ENCODE measurements at regions not wholly inside any gene's neighbourhood (a gene's known extent, or its start where the extent isn't known, plus 50 kb on each side); places are given as distances from the start of the nearest gene placed in this dataset.

DNA sequence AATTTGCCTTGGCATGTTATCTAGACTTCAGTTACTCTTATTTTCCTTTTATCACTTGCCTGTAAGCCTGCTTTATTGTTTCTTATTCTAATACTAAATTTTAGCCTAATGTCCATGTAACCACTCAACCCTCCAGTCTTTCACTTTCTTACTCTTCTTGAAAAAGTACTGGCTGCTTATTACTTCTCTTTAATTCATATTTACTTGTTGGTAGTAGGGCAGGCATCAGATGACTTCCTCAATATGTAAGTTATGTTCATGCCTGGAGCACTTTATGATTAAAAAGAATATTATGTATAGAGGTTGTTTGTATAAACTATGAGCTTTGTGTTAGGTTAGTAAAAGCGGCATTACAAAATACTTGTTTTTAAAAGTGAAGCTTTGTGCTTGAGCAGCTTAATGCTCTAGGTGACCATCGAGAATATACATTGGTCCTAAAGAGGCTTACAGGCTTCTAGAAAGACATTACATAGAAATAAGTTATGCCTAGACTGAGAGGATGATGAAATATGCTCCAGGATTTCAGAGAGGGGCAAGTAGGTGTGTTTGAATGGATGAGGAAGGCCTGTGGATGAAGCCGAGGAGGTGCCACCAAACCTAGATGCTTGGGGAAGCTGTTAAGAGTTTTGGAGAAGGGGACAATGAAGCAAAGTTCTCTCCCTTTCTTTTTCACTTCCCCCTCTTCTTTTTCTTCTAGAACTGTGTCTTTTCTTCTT is 207.1 kb upstream of the HDAC9 start:
- Histone ChIP-seq H3K79me2 (ENCODE audit: insufficient read depth, low read length) (no peaks in the 10 kb centered on the region), H3K27me3 (ENCODE audit: control insufficient read depth in 1 of 2, insufficient read depth in 2 of 2, low read length in 2 of 2) (no peaks in the 10 kb centered on the region), H3K4me2 (ENCODE audit: low read depth, low read length) (no peak overlapping the region), H3K27ac (ENCODE audit: extremely low read length, insufficient read depth, low read length) (no peak overlapping the region), H3K4me1 (ENCODE audit: insufficient read depth, low read length) (no peaks in the 10 kb centered on the region), H2AFZ (ENCODE audit: low read length) (no peak overlapping the region), H3K36me3 (replicated peaks in 1 of 2; ENCODE audit: control insufficient read depth in 1 of 2, insufficient read depth in 2 of 2, low read length in 2 of 2) (no peaks in the 10 kb centered on the region), H4K20me1 (ENCODE audit: insufficient read depth, low read length) (no peaks in the 10 kb centered on the region), H3K9ac (ENCODE audit: insufficient read depth, low read depth, low read length) (no peak overlapping the region), H3K4me3 (replicated peaks in 1 of 3; ENCODE audit: insufficient read depth in 1 of 3, low read depth in 2 of 3, low read length in 3 of 3) (no peak overlapping the region), H3K9me3 (ENCODE audit: low read length) (no peaks in the 10 kb centered on the region)
- in situ Hi-C loops (cut with HindIII; ENCODE audit: extremely low pct_ligation_motif_present, low pct_unique_long_range_greater_than_20kb) (no loop called here), intact Hi-C loops (cut with micrococcal nuclease; ENCODE audit: unreplicated experiment) (no loop called here)
- DNase-seq (ENCODE audit: low spot score) (no peak), ATAC-seq (no peak), FAIRE-seq (no peak)
- WGBS (ENCODE audit: low lambda C conversion rate): 0% methylated on average over 3 of the region's 3 CpGs
- CTCF ChIA-PET (ENCODE audit: low intra/inter-chr PET ratio, low total read pairs): no interaction called here
- TF ChIP-seq RFX3 (CRISPR knock-in tag; IDR thresholded peaks at IDR 0.05): no peak
- no peak for TF ChIP-seq SIN3A (IDR thresholded peaks at IDR 0.05; ENCODE audit: borderline replicate concordance, low read depth, low read length)
- POLR2A ChIA-PET: no interaction called here
- BruUV-seq (replicated peaks): no TSS peak

DNA sequence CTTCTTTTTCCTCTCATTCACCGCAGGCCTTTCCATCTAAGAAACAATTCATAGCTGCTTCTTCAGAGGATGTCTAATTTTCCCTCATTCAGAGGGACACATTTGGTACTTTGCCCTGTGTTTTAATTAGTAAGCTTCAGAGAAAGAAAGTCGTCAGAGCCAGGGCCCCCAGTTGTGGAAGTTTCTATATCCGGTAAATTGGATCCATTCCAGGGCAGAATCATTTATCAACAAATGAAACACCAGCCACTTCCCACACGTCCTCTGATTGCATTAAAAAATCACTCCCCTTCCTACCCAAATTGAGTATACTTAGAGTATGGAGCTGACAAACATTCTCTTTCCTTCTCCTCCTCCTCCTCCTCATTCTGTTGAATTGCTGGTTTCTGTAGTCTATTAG is 205.8 kb upstream of the HDAC9 start:
- whole genome bisulfite sequencing (ENCODE audit: low lambda C conversion rate): 4% methylated on average over 4 of the region's 4 CpGs
- Histone ChIP-seq H2AFZ (ENCODE audit: low read length) (no peak overlapping the region), H3K79me2 (ENCODE audit: insufficient read depth, low read length) (no peaks in the 10 kb centered on the region), H3K27me3 (ENCODE audit: control insufficient read depth in 1 of 2, insufficient read depth in 2 of 2, low read length in 2 of 2) (no peaks in the 10 kb centered on the region), H4K20me1 (ENCODE audit: insufficient read depth, low read length) (no peaks in the 10 kb centered on the region), H3K9me3 (ENCODE audit: low read length) (no peaks in the 10 kb centered on the region), H3K4me2 (ENCODE audit: low read depth, low read length) (no peak overlapping the region), H3K4me1 (ENCODE audit: insufficient read depth, low read length) (no peaks in the 10 kb centered on the region), H3K9ac (ENCODE audit: insufficient read depth, low read depth, low read length) (no peak overlapping the region), H3K4me3 (replicated peaks in 1 of 3; ENCODE audit: insufficient read depth in 1 of 3, low read depth in 2 of 3, low read length in 3 of 3) (no peak overlapping the region), H3K36me3 (replicated peaks in 1 of 2; ENCODE audit: control insufficient read depth in 1 of 2, insufficient read depth in 2 of 2, low read length in 2 of 2) (no peaks in the 10 kb centered on the region), H3K27ac (ENCODE audit: extremely low read length, insufficient read depth, low read length) (no peak overlapping the region)
- ATAC-seq: no peak
- no peak for DNase-seq (ENCODE audit: low spot score)
- intact Hi-C loops (cut with micrococcal nuclease; ENCODE audit: unreplicated experiment): no loop called here
- ChIA-PET CTCF (ENCODE audit: low intra/inter-chr PET ratio, low total read pairs) (no interaction called here), POLR2A (no interaction called here)
- in situ Hi-C loops (cut with HindIII; ENCODE audit: extremely low pct_ligation_motif_present, low pct_unique_long_range_greater_than_20kb): no loop called here
- BruUV-seq (replicated peaks): no TSS peak
- no peak for FAIRE-seq
- TF ChIP-seq ZSCAN22 (CRISPR knock-in tag; IDR thresholded peaks at IDR 0.05) (no peak), HMGA1 (CRISPR knock-in tag; conservative IDR thresholded peaks at IDR 0.05) (no peak), BRCA1 (CRISPR knock-in tag; IDR thresholded peaks at IDR 0.05) (no peak), NR3C1 (CRISPR knock-in tag; IDR thresholded peaks at IDR 0.05) (no peak), ZNF550 (CRISPR knock-in tag; IDR thresholded peaks at IDR 0.05; ENCODE audit: borderline replicate concordance) (no peak), ZMYM4 (CRISPR knock-in tag; IDR thresholded peaks at IDR 0.05) (no peak), ZSCAN31 (CRISPR knock-in tag; IDR thresholded peaks at IDR 0.05; ENCODE audit: low read depth) (no peak), EZH2 (conservative IDR thresholded peaks at IDR 0.05; ENCODE audit: low read depth, low read length) (no peak), ZNF138 (CRISPR knock-in tag; IDR thresholded peaks at IDR 0.05; ENCODE audit: low read depth) (no peak), SIX1 (CRISPR knock-in tag; IDR thresholded peaks at IDR 0.05; ENCODE audit: borderline replicate concordance) (no peak), ZNF224 (CRISPR knock-in tag; IDR thresholded peaks at IDR 0.05) (no peak), ZFP37 (CRISPR knock-in tag; IDR thresholded peaks at IDR 0.05; ENCODE audit: borderline replicate concordance) (no peak)
- TF ChIP-seq, protein P1, sequence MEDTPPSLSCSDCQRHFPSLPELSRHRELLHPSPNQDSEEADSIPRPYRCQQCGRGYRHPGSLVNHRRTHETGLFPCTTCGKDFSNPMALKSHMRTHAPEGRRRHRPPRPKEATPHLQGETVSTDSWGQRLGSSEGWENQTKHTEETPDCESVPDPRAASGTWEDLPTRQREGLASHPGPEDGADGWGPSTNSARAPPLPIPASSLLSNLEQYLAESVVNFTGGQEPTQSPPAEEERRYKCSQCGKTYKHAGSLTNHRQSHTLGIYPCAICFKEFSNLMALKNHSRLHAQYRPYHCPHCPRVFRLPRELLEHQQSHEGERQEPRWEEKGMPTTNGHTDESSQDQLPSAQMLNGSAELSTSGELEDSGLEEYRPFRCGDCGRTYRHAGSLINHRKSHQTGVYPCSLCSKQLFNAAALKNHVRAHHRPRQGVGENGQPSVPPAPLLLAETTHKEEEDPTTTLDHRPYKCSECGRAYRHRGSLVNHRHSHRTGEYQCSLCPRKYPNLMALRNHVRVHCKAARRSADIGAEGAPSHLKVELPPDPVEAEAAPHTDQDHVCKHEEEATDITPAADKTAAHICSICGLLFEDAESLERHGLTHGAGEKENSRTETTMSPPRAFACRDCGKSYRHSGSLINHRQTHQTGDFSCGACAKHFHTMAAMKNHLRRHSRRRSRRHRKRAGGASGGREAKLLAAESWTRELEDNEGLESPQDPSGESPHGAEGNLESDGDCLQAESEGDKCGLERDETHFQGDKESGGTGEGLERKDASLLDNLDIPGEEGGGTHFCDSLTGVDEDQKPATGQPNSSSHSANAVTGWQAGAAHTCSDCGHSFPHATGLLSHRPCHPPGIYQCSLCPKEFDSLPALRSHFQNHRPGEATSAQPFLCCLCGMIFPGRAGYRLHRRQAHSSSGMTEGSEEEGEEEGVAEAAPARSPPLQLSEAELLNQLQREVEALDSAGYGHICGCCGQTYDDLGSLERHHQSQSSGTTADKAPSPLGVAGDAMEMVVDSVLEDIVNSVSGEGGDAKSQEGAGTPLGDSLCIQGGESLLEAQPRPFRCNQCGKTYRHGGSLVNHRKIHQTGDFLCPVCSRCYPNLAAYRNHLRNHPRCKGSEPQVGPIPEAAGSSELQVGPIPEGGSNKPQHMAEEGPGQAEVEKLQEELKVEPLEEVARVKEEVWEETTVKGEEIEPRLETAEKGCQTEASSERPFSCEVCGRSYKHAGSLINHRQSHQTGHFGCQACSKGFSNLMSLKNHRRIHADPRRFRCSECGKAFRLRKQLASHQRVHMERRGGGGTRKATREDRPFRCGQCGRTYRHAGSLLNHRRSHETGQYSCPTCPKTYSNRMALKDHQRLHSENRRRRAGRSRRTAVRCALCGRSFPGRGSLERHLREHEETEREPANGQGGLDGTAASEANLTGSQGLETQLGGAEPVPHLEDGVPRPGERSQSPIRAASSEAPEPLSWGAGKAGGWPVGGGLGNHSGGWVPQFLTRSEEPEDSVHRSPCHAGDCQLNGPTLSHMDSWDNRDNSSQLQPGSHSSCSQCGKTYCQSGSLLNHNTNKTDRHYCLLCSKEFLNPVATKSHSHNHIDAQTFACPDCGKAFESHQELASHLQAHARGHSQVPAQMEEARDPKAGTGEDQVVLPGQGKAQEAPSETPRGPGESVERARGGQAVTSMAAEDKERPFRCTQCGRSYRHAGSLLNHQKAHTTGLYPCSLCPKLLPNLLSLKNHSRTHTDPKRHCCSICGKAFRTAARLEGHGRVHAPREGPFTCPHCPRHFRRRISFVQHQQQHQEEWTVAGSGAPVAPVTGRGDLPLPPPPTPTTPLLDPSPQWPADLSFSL (CRISPR knock-in tag; IDR thresholded peaks at IDR 0.05): no peak
